ENCODE measurements at regions not wholly inside any gene's neighbourhood (a gene's known extent, or its start where the extent isn't known, plus 50 kb on each side); places are given as distances from the start of the nearest gene placed in this dataset.

GRCh38 chr1:63710308-63710707, 63.5 kb upstream of the ROR1 start:
- Histone ChIP-seq H3K9me3 (ENCODE audit: control insufficient read depth, low read length) (no peaks in the 10 kb centered on the region), H3K4me1 (ENCODE audit: control insufficient read depth, insufficient read depth, low read length, poor library complexity, severe bottlenecking) (peaks cover 6% of the 10 kb centered on the region), H3K4me3 (ENCODE audit: extremely low read depth, insufficient read depth, low read length, poor library complexity, severe bottlenecking) (no peak overlapping the region), H3K27ac (ENCODE audit: low read depth, low read length, severe bottlenecking) (no peak overlapping the region), H3K36me3 (ENCODE audit: control insufficient read depth, insufficient read depth, low read length) (no peaks in the 10 kb centered on the region)
- WGBS, 2 experiments (ENCODE audit: insufficient coverage in 2 of 2): 86 to 95% methylated on average over 4 of the region's 4 CpGs

DNA sequence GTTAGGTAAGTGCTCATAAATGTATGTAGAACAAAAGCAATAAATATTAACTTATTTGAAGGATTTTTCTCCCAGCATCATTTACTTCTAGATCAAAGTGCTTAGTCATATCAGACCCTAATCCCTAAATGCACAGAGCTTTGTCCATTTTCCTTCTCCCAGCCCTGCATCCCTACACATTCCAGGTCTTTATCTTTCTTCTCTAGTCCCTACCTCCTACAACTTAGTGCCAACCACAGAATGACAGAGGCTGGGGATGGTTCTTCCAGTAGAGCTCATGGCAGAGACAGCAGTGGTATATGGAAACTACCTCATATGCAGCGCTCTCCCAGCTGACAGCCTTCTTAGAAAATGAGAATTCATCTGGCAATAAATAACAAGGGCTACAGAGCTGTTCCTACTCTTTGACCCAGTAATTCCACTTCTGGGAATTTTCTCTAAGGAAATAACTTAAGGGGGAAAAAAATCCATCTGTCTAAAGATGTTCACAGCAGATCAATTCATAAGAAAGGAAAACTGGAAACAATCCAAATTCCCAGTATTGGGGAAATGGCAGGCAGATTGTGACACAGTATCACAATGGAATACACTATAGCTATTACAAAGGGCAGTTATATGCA, 62.9 kb upstream of the ROR1 start:
- Histone ChIP-seq H3K9me3 (ENCODE audit: control insufficient read depth, low read length) (no peaks in the 10 kb centered on the region), H3K27ac (ENCODE audit: low read depth, low read length, severe bottlenecking) (no peak overlapping the region), H3K36me3 (ENCODE audit: control insufficient read depth, insufficient read depth, low read length) (no peaks in the 10 kb centered on the region), H3K4me3 (ENCODE audit: extremely low read depth, insufficient read depth, low read length, poor library complexity, severe bottlenecking) (no peak overlapping the region), H3K4me1 (ENCODE audit: control insufficient read depth, insufficient read depth, low read length, poor library complexity, severe bottlenecking) (peaks cover 4% of the 10 kb centered on the region)
- WGBS, 2 experiments (ENCODE audit: insufficient coverage in 2 of 2): 100% methylated on average over 1 of the region's 1 CpG; no CpG with 5 or more reads in 1 of the 2 experiments

GRCh38 chr1:63713041-63713440, 60.8 kb upstream of the ROR1 start:
- H3K36me3 ChIP-seq (ENCODE audit: control insufficient read depth, insufficient read depth, low read length): no peaks in the 10 kb centered on the region
- H3K4me3 ChIP-seq (ENCODE audit: extremely low read depth, insufficient read depth, low read length, poor library complexity, severe bottlenecking): no peak overlapping the region
- 97 to 100% methylated on average over 3 of the region's 3 CpGs for WGBS, 2 experiments (ENCODE audit: insufficient coverage in 2 of 2)
- H3K27ac ChIP-seq (ENCODE audit: low read depth, low read length, severe bottlenecking): no peak overlapping the region
- H3K4me1 ChIP-seq (ENCODE audit: control insufficient read depth, insufficient read depth, low read length, poor library complexity, severe bottlenecking): peaks cover 6% of the 10 kb centered on the region
- no peaks in the 10 kb centered on the region for H3K9me3 ChIP-seq (ENCODE audit: control insufficient read depth, low read length)

- Histone ChIP-seq H3K27ac (ENCODE audit: low read depth, low read length, severe bottlenecking) (no peak overlapping the region), H3K4me3 (ENCODE audit: extremely low read depth, insufficient read depth, low read length, poor library complexity, severe bottlenecking) (no peak overlapping the region), H3K4me1 (ENCODE audit: control insufficient read depth, insufficient read depth, low read length, poor library complexity, severe bottlenecking) (peaks cover 14% of the 10 kb centered on the region), H3K36me3 (ENCODE audit: control insufficient read depth, insufficient read depth, low read length) (no peaks in the 10 kb centered on the region), H3K9me3 (ENCODE audit: control insufficient read depth, low read length) (no peaks in the 10 kb centered on the region)
- WGBS, 2 experiments (ENCODE audit: insufficient coverage in 2 of 2): 49 to 61% methylated on average over 4 to 5 of the region's 6 CpGs
Observed at GRCh38 chr1:63713627-63714481, 60.0 kb upstream of the ROR1 start.

DNA sequence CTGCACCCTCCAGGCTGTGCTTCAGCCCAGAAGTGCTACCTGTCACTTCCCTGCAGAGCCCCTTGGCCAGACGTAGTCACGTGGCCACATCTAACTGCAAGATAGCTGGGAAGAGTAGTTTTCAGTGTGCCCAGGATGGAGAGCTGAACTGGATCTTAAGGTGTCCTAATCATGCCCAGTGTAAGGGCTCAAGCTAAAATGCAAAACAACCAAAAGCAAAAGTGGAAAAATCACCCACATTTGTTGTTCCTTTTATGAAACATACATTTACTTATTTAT, 59.4 kb upstream of the ROR1 start:
- H3K36me3 ChIP-seq (ENCODE audit: control insufficient read depth, insufficient read depth, low read length): no peaks in the 10 kb centered on the region
- peaks cover 14% of the 10 kb centered on the region for H3K4me1 ChIP-seq (ENCODE audit: control insufficient read depth, insufficient read depth, low read length, poor library complexity, severe bottlenecking)
- no peak overlapping the region for H3K4me3 ChIP-seq (ENCODE audit: extremely low read depth, insufficient read depth, low read length, poor library complexity, severe bottlenecking)
- no peak overlapping the region for H3K27ac ChIP-seq (ENCODE audit: low read depth, low read length, severe bottlenecking)
- 31 to 51% methylated on average over 2 of the region's 2 CpGs for WGBS, 2 experiments (ENCODE audit: insufficient coverage in 2 of 2)
- no peaks in the 10 kb centered on the region for H3K9me3 ChIP-seq (ENCODE audit: control insufficient read depth, low read length)

DNA sequence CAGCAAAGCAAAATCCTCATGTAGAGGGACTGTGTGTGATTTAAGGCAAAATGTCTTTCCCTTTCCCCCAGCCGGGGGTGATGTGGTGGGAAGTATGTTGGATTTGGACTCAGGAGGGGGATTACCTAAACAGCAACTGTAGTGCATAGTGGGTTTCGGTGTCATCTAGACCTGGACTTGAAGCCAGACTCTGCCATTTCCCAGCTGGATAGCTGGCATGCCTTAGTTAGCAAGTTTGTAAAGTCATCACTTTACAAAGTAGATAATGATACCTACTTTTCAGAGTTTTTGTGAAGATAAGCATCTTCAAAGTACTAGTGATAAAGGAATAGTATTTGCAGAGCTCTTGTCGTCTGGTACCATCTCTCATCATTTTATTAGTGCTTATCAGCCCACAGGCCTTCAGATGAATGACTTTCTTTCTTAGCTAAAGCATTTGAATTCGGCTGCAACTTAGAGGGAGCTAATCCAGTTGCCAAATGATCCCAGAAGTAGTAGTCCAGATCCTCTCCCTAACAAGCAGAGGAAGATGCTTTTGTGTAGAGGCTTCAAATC, 56.2 kb upstream of the ROR1 start:
- WGBS, 2 experiments (ENCODE audit: insufficient coverage in 2 of 2): 100% methylated on average over 1 of the region's 4 CpGs
- no peaks in the 10 kb centered on the region for H3K9me3 ChIP-seq (ENCODE audit: control insufficient read depth, low read length)
- no peak overlapping the region for H3K27ac ChIP-seq (ENCODE audit: low read depth, low read length, severe bottlenecking)
- no peaks in the 10 kb centered on the region for H3K36me3 ChIP-seq (ENCODE audit: control insufficient read depth, insufficient read depth, low read length)
- no peak overlapping the region for H3K4me3 ChIP-seq (ENCODE audit: extremely low read depth, insufficient read depth, low read length, poor library complexity, severe bottlenecking)
- peaks cover 10% of the 10 kb centered on the region for H3K4me1 ChIP-seq (ENCODE audit: control insufficient read depth, insufficient read depth, low read length, poor library complexity, severe bottlenecking)

DNA sequence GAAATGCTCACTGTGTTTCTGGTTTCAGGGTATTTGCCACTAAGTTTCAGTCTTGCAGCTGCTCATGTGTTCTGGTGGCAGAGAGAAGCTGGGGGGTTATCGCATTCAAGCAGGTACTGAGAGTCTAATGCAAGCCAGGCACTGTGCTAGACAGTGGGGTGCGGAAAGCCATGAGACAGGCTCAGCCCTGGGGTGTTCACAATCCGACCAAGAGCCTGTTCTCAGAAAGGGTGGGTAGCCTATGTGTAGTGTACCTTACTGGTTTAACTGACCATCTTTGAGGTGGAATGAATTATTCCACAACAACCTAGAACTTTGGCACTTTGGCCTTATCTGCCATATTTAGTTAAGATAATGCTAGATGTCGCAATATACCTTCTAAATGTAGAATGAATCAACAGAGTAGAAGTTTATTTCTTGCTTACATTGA, 55.3 kb upstream of the ROR1 start:
- WGBS, 2 experiments (ENCODE audit: insufficient coverage in 2 of 2): 93 to 100% methylated on average over 2 of the region's 4 CpGs
- peaks cover 14% of the 10 kb centered on the region for H3K4me1 ChIP-seq (ENCODE audit: control insufficient read depth, insufficient read depth, low read length, poor library complexity, severe bottlenecking)
- H3K27ac ChIP-seq (ENCODE audit: low read depth, low read length, severe bottlenecking): peak overlapping the region; percentile 57
- H3K4me3 ChIP-seq (ENCODE audit: extremely low read depth, insufficient read depth, low read length, poor library complexity, severe bottlenecking): no peak overlapping the region
- no peaks in the 10 kb centered on the region for H3K36me3 ChIP-seq (ENCODE audit: control insufficient read depth, insufficient read depth, low read length)
- H3K9me3 ChIP-seq (ENCODE audit: control insufficient read depth, low read length): no peaks in the 10 kb centered on the region

- Histone ChIP-seq H3K4me1 (ENCODE audit: control insufficient read depth, insufficient read depth, low read length, poor library complexity, severe bottlenecking) (peaks cover 20% of the 10 kb centered on the region), H3K27ac (ENCODE audit: low read depth, low read length, severe bottlenecking) (no peak overlapping the region), H3K36me3 (ENCODE audit: control insufficient read depth, insufficient read depth, low read length) (no peaks in the 10 kb centered on the region), H3K9me3 (ENCODE audit: control insufficient read depth, low read length) (no peaks in the 10 kb centered on the region), H3K4me3 (ENCODE audit: extremely low read depth, insufficient read depth, low read length, poor library complexity, severe bottlenecking) (no peak overlapping the region)
- WGBS, 2 experiments (ENCODE audit: insufficient coverage in 2 of 2): no CpG with 5 or more reads among the region's 3 CpGs
Observed at GRCh38 chr1:63721531-63722189, 52.2 kb upstream of the ROR1 start.

DNA sequence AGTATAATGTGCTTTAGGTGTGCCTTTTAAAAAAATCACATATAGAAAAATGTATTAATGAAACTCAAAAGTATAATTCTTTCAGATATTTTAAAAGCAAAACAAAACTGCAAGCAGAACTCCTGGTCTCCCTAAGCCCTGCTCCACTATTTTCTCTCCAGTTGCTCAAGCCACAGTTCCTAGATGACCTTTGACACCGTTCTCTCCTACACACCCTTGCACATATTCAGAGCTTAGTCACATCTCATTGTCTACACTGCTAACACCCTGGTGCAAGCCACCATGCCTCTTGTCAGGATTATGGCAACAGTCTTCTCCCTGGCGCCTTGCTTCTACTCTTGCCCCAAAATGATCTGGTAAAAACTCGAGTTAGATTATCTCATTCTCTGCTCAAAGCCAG, 50.2 kb upstream of the ROR1 start:
- WGBS, 2 experiments (ENCODE audit: insufficient coverage in 2 of 2): 72 to 78% methylated on average over 3 of the region's 3 CpGs

More for the DNA sequence above, 50.2 kb upstream of the ROR1 start:
- Histone ChIP-seq H3K36me3 (ENCODE audit: control insufficient read depth, insufficient read depth, low read length) (no peaks in the 10 kb centered on the region), H3K27ac (ENCODE audit: low read depth, low read length, severe bottlenecking) (no peak overlapping the region), H3K9me3 (ENCODE audit: control insufficient read depth, low read length) (peaks cover 11% of the 10 kb centered on the region), H3K4me3 (ENCODE audit: extremely low read depth, insufficient read depth, low read length, poor library complexity, severe bottlenecking) (no peak overlapping the region), H3K4me1 (ENCODE audit: control insufficient read depth, insufficient read depth, low read length, poor library complexity, severe bottlenecking) (peaks cover 13% of the 10 kb centered on the region)
